HG02623 (cell line): ENCODE measurements at regions not wholly inside any gene's neighbourhood (a gene's known extent, or its start where the extent isn't known, plus 50 kb on each side); places are given as distances from the start of the nearest gene placed in this dataset.

Source experiments
- ATAC-seq: cut with Tn5 transposase; IDR thresholded peaks from one replicate; pipeline ENCODE4 v1.9.1; 2021; ENCODE audit warnings: moderate library complexity; ENCODE audit not compliant: unreplicated experiment

GRCh38 chr18:30562231-30562630, 480.3 kb downstream of the DSC3 start:
- no peak for ATAC-seq

GRCh38 chr18:30556112-30556511, 486.4 kb downstream of the DSC3 start:
- no peak for ATAC-seq

GRCh38 chr18:30545393-30545792, 497.1 kb downstream of the DSC3 start:
- ATAC-seq = no peak

GRCh38 chr18:30544141-30544540, 498.4 kb downstream of the DSC3 start:
- no peak for ATAC-seq

DNA sequence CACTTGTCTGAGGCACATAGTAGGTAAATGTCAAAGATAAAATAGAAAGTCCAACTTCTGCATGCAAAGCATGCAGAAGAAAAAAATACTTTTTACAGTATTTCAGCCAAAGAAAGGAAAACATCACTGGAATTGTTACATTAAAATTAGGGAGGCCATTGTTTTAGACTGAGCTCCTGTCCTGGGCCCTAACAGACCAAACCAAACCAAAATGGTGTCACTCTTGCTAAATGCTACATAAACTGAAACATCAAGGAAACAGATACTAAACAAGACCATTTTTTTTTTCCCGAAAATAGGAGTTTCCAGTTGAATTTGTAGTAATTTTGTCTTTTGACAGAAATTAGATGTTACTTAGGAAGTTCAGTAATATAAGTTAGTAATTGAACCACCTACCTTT, 508.8 kb downstream of the DSC3 start:
- ATAC-seq = no peak

DNA sequence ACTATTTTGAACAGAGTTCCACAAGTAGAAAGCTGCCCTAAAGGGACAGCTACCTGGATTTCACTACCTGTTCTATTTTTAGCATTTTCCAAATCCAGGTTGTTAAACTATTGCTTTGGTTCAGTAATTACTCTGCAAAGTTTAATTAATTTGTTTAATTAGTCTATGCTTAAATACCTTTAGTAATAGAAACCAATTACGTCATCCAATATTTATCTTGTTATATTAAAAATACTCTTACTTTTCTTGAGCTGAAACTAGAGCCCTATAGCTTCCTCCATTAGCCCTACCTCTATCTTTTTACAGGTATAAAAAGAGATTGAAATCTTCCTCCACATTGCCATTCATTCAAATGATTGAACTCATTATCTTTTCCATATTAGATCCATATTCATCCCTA, 514.6 kb downstream of the DSC3 start:
- ATAC-seq = no peak

DNA sequence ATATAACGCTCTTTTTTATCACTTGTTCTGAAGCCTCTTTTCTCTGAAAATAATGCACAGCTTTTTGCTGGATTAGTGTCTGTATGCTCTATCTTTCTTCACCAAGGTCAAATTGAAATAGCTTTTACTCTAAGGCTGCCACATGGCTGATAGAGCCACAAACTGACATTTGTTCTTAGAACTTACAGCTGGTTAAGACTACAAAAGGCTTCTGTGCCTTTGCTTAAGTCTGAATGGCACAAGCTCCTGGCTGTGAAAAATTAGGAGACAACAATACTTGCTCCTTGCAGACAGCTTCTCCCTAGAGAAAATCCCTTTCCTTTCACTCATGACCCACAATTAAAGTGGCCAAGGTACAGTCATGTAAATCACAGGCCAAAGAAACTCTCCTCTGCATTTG, 515.3 kb downstream of the DSC3 start:
- ATAC-seq = no peak

- no peak for ATAC-seq
These were observed 520.1 kb downstream of the DSC3 start for GRCh38 chr18:30522288-30522929.

- no peak for ATAC-seq
These were observed 528.5 kb downstream of the DSC3 start for GRCh38 chr18:30514059-30514458.

DNA sequence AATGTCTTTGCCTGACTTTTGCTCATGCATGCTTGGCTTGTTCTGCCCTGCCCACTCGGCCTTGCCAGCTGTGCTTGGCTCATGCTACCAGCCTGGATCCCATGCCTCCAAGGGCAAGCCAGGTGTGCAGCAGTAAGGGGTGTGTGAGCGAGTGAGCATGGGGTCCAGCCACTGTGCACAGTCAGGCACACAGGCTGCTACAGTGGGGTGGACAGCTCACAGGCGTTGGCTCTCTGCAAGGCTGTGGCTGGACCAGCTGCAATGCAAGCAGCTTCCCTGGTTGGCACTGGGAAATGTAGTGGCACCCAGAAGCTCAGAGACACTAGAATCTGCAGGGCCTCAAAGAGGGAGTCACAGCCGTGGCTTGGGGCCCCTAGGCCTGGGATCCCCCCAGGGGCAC, 529.7 kb downstream of the DSC3 start:
- ATAC-seq = no peak

- ATAC-seq = no peak
These were observed 531.7 kb downstream of the DSC3 start for GRCh38 chr18:30510882-30511281.

GRCh38 chr18:30501594-30501993, 540.9 kb downstream of the DSC3 start:
- ATAC-seq = no peak

DNA sequence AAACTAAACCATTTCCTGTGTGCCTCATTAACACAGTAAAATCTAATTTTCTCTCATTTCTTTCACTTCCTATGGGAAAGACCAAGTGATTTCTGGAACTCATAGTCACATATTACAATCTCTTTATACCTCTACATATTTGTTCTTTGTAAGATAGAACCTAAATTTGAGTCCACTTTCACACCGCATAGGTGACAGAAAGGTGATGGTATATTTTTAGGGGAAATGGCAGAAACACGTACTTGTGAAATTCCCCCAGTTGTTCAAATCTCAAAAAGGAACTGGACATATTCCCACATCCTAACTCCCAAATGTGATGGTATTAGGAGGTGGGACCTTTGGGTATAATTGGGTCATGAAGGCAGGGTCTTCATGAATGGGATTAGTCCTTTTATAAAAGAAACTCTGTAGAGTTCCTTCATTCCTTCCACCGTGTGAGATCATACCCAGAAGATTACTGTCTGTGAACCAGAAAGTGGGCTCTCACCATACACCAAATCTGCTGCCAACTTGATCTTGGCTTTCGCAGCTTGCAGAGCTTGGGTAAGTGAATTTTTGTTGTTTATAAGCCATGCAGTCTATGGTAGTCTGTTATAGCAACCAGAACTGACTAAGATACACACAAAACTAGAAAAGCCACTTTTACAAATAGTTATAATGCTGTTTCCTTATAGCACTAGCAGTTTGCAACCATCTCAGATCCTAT, 542.1 kb downstream of the DSC3 start:
- ATAC-seq = no peak

GRCh38 chr18:30499721-30500120, 542.8 kb downstream of the DSC3 start:
- ATAC-seq = no peak

DNA sequence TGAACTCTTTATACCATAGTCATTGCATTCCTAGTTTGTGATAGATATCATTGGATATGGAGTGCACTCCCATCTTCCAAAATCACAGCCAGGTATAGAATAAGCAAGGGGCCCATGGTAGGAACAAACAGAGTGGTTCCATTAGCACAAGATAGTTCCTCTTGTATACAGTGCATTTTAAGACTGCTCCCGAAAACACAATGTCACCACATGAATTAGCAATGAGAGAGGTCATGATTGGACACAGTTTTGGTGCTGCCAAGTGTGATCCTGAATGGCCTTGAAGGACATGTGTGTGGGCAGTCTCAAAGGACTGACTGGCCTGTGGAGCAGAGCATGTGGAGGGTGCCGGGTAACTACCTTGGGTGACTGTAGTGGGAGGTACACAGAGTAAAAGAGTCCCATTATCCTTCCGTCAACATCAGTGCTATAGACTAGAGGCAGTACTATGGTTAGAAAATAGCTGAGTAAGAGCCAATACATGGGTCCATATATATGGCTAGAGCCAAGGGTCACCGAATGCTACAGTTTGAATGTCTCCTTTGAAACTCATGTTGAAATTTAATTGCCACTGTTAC, 549.9 kb downstream of the DSC3 start:
- ATAC-seq = no peak

DNA sequence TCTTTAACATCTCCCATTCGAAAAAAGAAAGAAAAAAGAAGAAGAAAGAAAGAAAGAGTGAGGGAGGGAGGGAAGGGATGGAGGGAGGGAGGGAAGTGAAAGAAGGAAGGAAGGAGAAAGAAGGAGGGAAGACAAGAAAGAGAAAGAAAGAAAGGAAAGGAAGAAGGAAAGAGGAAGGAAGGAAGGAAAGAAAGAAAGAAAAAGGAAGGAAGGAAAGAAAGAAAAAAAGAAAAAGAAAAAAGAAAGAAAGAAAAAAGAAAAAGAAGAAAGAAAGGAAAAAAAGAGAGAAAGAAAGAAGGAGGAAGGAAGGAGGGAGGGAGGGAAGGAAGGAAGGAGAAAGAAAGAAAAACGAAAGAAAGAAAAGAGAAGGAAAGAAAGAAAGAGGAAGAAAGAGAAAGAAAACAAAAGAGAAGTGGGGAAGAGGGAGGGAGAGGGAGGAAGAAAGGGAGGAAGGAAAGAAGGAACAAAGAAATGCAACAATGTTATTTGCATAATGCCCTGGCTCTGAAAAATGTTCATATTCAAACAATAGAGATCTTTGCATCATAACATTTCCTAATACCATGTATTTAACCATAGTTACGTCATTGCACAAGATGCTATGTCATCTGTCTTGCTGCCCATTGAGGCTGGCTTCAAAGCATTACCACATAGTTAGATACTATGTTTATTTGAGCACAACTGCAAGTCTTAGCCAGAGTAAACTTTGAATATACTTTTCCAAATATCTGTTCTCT, 550.6 kb downstream of the DSC3 start:
- ATAC-seq = no peak

DNA sequence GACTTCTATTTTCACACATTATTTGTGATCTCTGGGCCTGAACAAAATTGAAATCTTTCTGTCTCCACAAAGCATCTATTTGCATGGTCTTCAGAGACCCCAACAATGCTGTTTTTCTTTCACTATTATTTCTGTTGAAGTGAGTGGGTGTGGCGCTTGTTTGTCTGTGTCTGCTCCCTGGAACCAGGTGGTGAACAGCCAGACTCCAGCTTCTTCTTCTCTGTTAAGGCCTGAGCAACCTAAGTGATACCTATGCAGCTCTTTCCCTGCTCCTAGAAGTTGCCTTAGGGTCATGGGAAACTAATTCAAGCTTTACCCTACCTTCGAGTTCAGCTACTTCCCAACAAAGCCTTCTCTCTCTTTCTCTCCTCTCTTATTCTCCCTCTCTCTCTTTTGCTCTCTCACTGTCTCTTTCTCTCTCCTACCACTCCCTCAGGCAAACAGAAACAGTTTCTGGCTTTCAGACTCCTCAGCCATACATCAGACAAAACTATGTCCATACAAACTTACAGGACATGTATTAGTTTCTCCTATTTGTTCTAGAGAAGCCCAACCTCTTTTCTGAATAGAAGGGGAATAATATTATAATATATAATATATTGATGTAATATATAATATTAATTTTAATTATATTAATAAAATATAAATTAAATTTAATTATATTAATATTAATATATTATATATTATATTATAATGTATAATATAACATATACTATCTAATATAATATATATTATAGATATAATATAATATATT, 552.5 kb downstream of the DSC3 start:
- ATAC-seq = no peak

DNA sequence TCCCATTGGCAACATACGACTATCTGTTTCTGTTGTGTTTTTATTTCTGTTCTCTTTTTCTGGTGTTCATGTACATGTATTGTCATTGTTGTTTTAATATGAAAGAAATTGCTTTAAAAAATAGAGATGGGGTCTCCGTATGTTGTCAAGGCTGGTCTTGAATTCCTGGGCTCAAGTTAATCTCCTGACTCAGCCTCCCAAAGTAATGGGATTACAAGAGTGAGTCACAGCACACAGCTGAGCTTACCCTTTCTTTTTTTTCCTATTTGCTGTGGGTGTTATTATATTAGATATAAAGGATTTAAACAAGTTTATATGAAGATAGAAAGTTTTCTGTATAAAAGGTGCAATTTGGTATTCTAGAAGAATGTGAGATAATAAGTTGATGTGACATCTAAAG, 554.6 kb downstream of the DSC3 start:
- ATAC-seq = no peak

DNA sequence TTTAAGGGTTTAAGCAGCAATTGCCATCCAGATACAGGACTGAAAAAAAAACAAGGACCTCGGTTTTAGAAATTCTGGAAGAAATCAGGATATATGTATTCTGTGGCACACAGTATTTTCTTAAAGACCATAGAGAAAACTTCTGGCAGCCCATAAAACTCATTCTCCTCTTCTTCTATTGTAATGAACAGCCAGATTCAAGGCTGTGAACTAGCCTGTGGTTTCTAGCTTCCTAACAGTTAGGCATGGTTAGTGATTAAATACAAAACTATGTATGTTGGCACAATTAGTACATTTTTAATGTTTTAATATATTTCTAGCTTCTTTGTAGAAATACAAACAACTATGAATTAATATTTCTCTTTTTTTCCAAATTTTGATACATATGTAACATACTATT, 555.7 kb downstream of the DSC3 start:
- no peak for ATAC-seq

- no peak for ATAC-seq
These were observed 557.5 kb downstream of the DSC3 start for GRCh38 chr18:30485078-30485477.

DNA sequence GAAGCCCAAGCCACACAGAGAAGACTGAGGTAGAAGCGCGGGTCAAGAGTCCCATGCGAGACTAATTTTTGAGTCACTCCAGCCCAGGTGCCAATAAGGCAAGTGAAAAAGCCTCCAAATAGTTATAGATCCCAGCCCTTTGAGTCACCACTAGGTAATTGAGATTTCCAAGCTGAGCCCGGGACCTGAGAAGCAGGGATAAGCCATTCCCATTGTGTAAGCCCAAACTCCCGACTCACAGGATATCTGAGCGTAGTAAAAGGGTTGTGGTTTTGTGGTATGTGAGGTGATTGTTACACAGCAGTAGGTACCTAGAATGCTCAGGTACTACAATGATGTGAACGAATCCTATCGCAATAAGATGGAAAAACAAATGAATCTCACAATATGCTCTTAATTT, 560.7 kb downstream of the DSC3 start:
- no peak for ATAC-seq
